ENCODE measurements at regions not wholly inside any gene's neighbourhood (a gene's known extent, or its start where the extent isn't known, plus 50 kb on each side); places are given as distances from the start of the nearest gene placed in this dataset.

DNA sequence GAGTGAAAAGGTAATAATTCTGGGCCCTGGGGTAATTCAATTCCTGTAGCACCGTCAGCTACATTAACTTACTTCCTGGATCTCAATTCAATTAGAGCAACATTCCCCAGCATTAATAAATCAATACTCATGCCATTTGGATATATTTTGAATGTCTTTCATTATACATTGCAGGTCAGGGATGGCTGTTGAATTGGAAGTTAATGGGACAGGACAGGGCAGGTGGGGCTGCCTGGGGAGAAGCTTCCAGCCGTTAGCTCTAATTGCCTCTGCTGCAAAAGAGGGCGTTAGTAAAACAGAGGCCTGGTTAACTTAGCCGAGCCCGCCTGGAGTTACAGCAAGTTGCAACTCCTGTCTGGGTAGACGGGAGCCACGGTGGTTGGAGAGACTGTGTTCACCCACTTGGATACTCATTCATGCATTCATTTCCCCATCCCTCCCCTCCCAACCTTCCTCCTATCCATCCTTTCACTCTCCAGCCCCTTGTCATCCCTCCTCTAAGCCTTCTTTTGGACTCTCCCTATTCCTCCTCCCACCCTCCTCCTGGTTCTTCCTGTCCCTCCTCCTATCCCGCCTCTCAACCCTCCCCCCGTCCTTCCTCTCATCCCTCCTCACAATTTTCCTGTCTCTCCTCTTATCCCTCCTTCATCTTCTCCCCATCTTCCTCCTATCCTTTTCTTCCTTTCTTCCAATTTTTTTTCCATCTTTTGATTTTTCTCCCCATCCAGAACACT, 137.6 kb upstream of the RUNX3 start:
- H3K4me3 ChIP-seq (ENCODE audit: low read depth, low read length): no peak overlapping the region
- peak; percentile 26 for DNase-seq
- no peaks in the 10 kb centered on the region for H3K9me3 ChIP-seq
- TF ChIP-seq, protein P1, sequence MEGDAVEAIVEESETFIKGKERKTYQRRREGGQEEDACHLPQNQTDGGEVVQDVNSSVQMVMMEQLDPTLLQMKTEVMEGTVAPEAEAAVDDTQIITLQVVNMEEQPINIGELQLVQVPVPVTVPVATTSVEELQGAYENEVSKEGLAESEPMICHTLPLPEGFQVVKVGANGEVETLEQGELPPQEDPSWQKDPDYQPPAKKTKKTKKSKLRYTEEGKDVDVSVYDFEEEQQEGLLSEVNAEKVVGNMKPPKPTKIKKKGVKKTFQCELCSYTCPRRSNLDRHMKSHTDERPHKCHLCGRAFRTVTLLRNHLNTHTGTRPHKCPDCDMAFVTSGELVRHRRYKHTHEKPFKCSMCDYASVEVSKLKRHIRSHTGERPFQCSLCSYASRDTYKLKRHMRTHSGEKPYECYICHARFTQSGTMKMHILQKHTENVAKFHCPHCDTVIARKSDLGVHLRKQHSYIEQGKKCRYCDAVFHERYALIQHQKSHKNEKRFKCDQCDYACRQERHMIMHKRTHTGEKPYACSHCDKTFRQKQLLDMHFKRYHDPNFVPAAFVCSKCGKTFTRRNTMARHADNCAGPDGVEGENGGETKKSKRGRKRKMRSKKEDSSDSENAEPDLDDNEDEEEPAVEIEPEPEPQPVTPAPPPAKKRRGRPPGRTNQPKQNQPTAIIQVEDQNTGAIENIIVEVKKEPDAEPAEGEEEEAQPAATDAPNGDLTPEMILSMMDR (IDR thresholded peaks at IDR 0.05; ENCODE audit: low read depth, low read length): no peak
- no peaks in the 10 kb centered on the region for H3K36me3 ChIP-seq
- peaks cover 10% of the 10 kb centered on the region for H3K4me1 ChIP-seq
- no peaks in the 10 kb centered on the region for H3K27me3 ChIP-seq

DNA sequence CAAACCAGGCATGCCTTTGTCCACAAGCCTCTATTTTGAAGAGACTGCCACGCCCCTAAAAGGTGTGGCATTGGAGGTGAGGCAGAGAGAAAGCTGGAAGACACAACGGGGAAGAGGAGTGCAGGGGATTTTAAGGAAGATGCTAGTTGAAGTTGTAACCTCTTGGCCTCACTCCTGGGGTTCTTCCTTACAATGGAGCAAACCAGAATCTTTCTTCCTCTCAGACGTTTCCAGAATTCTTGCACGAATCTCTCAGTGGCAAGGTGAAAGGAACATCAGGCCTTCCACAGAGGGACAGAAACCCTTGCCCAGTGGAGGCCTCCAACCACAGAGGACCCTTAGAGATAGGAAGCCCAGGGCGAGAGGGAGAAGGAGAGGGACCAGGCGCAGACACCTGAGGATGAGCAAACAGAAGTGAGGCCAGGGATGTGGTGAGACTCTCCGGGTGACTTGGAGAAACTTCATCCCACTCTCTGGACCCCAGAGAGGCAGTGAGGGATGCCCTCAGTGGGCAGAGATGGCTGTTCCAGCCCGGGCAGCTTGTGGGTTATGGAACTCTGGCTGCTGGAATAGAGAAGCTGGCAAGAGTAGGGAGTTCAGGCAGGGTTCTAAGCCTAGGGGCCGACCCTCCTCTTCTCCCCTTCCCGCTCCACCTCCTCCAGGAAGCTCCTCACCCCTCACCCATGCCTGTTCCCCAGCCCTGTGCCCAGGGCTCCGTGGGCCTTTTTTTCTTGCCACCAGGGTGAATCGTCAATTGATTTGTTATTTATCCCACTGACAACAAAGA, 136.8 kb upstream of the RUNX3 start:
- no peak overlapping the region for H3K4me3 ChIP-seq (ENCODE audit: low read depth, low read length)
- no peaks in the 10 kb centered on the region for H3K27me3 ChIP-seq
- no peak for DNase-seq
- H3K9me3 ChIP-seq: no peaks in the 10 kb centered on the region
- H3K4me1 ChIP-seq: peaks cover 10% of the 10 kb centered on the region
- TF ChIP-seq, protein P1 (IDR thresholded peaks at IDR 0.05; ENCODE audit: low read depth, low read length): no peak
- no peaks in the 10 kb centered on the region for H3K36me3 ChIP-seq

DNA sequence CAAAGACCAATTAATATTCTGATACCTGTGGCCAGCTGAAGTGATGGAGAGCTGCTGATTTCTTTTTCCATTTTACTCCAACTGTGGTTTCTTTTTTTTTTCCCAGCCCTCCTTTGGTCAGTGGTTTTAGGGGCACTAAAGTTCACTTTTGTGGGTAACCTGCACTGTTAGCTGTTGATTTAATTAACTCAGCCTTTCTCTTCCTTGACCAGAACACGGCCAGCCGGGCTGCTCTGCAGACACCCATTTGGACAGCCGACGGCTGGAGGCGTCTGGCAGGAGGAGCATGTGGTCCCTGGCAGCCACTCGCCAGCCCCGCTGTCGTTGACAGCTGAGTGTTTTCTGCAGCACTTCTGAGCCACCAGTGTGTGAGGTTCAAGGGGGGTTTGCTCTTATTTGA, 136.2 kb upstream of the RUNX3 start:
- H3K36me3 ChIP-seq: no peaks in the 10 kb centered on the region
- no peaks in the 10 kb centered on the region for H3K27me3 ChIP-seq
- H3K9me3 ChIP-seq: no peaks in the 10 kb centered on the region
- TF ChIP-seq, protein P1 (IDR thresholded peaks at IDR 0.05; ENCODE audit: low read depth, low read length): no peak
- peak; percentile 61 for DNase-seq
- H3K4me1 ChIP-seq: peaks cover 10% of the 10 kb centered on the region
- H3K4me3 ChIP-seq (ENCODE audit: low read depth, low read length): no peak overlapping the region

DNA sequence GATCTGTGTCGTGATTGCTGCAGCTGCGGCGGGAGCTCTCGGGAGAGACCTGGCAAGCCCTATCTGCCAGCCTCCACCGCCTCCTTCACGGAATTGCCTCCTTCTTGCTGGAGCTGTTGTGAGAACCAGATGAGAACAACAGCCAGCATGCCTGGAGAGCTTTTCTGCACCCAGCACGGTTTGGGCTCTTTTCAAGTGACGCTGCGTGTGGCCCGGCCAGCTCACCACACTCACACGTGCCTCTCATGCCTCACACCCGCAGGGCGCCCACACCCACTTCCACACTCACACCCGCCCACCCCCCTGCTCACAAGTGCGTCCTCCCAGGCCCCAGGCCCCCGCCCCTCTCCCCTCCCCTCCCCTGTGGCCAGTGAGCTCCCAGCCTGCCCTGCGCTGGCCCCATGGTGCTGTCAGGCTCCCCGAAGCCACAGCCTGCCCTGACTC, 135.7 kb upstream of the RUNX3 start:
- TF ChIP-seq, protein P1 (IDR thresholded peaks at IDR 0.05; ENCODE audit: low read depth, low read length): no peak

DNA sequence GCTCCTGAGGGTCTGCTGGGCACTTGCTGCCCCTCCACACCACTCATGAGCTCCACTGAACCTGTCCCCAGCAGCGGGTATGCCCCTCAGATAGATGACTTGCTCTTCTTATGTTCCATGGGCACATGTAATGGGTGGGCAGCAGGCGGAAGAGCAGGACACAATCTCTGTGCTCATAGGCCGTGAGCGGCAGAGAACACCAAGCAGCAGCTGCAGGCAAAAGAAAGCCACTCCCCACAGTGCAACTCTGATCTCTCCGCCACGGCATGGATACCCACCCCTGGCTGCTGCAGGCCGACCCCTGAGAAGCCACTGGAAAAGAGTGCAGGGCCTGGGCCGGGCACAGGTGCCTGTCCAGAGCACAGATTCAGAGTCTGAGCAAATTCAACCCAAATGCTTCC, 135.2 kb upstream of the RUNX3 start:
- H3K4me1 ChIP-seq: peaks cover 10% of the 10 kb centered on the region
- H3K36me3 ChIP-seq: no peaks in the 10 kb centered on the region
- DNase-seq: peak; percentile 31
- H3K27me3 ChIP-seq: no peaks in the 10 kb centered on the region
- H3K9me3 ChIP-seq: no peaks in the 10 kb centered on the region
- TF ChIP-seq, protein P1 (IDR thresholded peaks at IDR 0.05; ENCODE audit: low read depth, low read length): no peak
- peak overlapping the region; percentile 31 for H3K4me3 ChIP-seq (ENCODE audit: low read depth, low read length)

More for the DNA sequence above, 135.7 kb upstream of the RUNX3 start:
- Histone ChIP-seq H3K9me3 (no peaks in the 10 kb centered on the region), H3K4me1 (peaks cover 10% of the 10 kb centered on the region), H3K27me3 (no peaks in the 10 kb centered on the region), H3K4me3 (ENCODE audit: low read depth, low read length) (peak overlapping the region; percentile 31), H3K36me3 (no peaks in the 10 kb centered on the region)
- peak; percentile 33 for DNase-seq

Measured in BE2C (cell line).